Thymus (tissue), 11 donors: ENCODE measurements at regions not wholly inside any gene's neighbourhood (a gene's known extent, or its start where the extent isn't known, plus 50 kb on each side); places are given as distances from the start of the nearest gene placed in this dataset.
A peak's percentile ranks its signal among the peaks of the same experiment; 100 is the strongest.
"Not testable (repeated sequence)": the region's sequence is repeated elsewhere in the genome, so short reads cannot be mapped to it uniquely, and the experiment has no call there.

ENCODE experiments used
- DNase-seq, 9 donors: peaks; one replicate each; pipeline ENCODE4 v3.0.0-alpha.2; 2013; ENCODE audit warnings: low spot score in 9 of 9, low read depth in 6 of 9, missing footprints in 1 of 9
- H3K27ac ChIP-seq, 2 donors: one replicate each; pipeline ENCODE4 v1.5.1; 2013; ENCODE audit warnings: control low read depth in 1 of 2, low read depth in 1 of 2, low read length in 1 of 2, mild to moderate bottlenecking in 1 of 2, moderate library complexity in 1 of 2
- H3K27me3 ChIP-seq, 2 donors: one replicate each; pipeline ENCODE4 v1.5.1; 2013; ENCODE audit warnings: low read length in 1 of 2; ENCODE audit not compliant: control insufficient read depth in 2 of 2, insufficient read depth in 1 of 2
- H3K36me3 ChIP-seq, 2 donors: one replicate each; pipeline ENCODE4 v1.5.1; 2013; ENCODE audit warnings: low read length in 1 of 2, mild to moderate bottlenecking in 1 of 2, moderate library complexity in 1 of 2; ENCODE audit not compliant: control insufficient read depth in 2 of 2, insufficient read depth in 2 of 2
- H3K4me1 ChIP-seq, 2 donors: one replicate each; pipeline ENCODE4 v1.5.1; 2013; ENCODE audit warnings: low read length in 2 of 2; ENCODE audit not compliant: control insufficient read depth in 2 of 2, insufficient read depth in 2 of 2
- H3K4me3 ChIP-seq, 2 donors: one replicate each; pipeline ENCODE4 v1.5.1; 2013; ENCODE audit warnings: low read length in 2 of 2, control low read depth in 1 of 2, mild to moderate bottlenecking in 1 of 2
- H3K9me3 ChIP-seq, 2 donors: one replicate each; pipeline ENCODE4 v1.5.1; 2013; ENCODE audit warnings: low read length in 1 of 2, mild to moderate bottlenecking in 1 of 2; ENCODE audit not compliant: control insufficient read depth in 2 of 2, insufficient read depth in 1 of 2
- WGBS: extraction: QIAGEN DNeasy Blood & Tissue Kit; methylation state at CpG from one replicate; pipeline ENCODE4 v1.1.7; 2013; 5-methylcytosine and 5-hydroxymethylcytosine counted together
- donor health status: healthy.

DNA sequence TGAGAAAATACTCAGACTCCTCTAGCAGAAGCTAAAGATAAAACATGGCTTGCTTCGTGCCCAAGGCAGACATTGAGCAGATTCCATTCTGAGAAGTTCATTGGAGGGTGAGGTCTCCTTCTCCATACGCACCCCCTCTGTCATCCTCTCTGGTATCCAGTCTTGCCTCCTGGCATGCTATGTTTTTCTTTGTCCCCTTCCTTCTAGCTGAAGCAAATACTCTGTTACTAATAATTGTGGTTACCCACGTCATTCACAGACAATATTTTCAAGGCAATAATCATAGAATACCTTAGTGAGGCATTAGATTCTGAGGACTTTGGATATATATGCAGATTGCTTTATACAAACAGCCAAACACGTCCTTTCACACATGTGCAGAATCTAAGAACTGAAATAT lies 66.2 kb upstream of the KLF7 start:
- Histone ChIP-seq H3K9me3 (peaks cover 0 to 2% of the 10 kb centered on the region in 2 donors), H3K27ac (no peak overlapping the region), H3K4me3 (no peak overlapping the region), H3K27me3 (no peaks in the 10 kb centered on the region), H3K36me3 (no peaks in the 10 kb centered on the region), H3K4me1 (peaks cover 37 to 47% of the 10 kb centered on the region in 2 donors)
- WGBS: 95% methylated on average over 4 of the region's 4 CpGs
- DNase-seq: no peak

DNA sequence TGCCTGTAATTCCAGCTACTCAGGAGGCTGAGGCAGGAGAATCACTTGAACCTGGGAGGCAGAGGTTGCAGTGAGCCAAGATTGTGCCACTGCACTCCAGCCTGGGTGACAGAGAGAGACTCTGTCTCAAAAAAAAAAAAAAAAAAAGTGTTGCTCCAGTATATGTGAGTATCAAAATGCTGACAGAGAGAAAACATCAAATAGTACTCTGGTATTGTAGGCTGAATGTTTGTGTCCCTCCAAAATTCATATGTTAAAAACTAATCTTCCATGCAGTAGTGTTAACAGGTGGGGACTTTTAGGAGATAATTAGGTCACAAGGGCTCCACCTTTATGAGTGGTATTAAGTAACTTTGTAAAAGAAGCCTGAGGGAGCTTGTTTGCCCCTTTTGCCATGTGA lies 67.4 kb upstream of the KLF7 start:
- H3K9me3 ChIP-seq, H3K4me3 ChIP-seq, H3K27ac ChIP-seq, H3K36me3 ChIP-seq, DNase-seq, H3K27me3 ChIP-seq: not testable (repeated sequence)
- peaks cover 32 to 40% of the 10 kb centered on the region in 2 donors for H3K4me1 ChIP-seq

DNA sequence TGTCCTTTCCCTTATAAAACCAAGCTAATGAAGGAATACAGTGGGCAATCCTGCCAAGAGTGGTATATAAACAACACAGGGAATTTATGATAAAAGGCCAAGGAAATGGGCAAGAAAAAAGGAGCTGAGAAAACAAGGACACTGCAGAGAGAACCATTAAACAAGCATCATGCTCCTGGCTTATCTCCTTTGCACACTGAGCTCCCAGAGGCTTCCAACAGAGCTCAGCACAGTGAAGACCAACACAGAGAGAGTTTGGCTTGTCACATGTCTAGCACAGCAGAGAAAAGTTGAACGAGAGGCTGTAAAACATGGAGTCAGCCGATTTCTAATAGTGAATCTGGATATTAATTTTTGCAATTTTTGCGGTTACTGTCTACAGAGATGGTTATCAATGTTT lies 68.0 kb upstream of the KLF7 start:
- Histone ChIP-seq H3K4me1 (peaks cover 37% of the 10 kb centered on the region in 2 donors), H3K4me3 (no peak overlapping the region), H3K9me3 (no peaks in the 10 kb centered on the region), H3K27ac (no peak overlapping the region), H3K36me3 (no peaks in the 10 kb centered on the region), H3K27me3 (no peaks in the 10 kb centered on the region)
- 68% methylated on average over 3 of the region's 3 CpGs for WGBS
- DNase-seq: no peak

DNA sequence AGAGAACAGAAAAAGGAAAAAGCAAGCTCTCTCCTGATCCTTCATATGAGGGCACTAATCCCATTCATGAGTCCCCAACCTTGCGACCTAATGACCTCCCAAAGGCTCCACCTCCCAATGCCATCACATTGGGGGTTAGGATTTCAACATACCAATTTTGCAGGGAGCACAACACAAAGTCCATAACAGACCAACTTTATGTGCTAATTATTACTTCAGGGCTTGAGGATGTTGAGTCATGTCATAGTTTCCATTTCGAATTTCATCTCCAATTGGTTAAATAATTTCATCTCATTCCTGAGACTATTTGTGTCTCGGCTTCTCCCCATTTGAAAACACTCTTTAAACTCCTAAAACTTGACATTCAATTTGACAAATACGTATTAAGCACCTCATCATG lies 69.9 kb upstream of the KLF7 start:
- Histone ChIP-seq H3K27me3 (no peaks in the 10 kb centered on the region), H3K4me3 (no peak overlapping the region), H3K27ac (peak overlapping the region in 1 of 2 donors; percentile 43), H3K36me3 (no peaks in the 10 kb centered on the region), H3K4me1 (peaks cover 50 to 52% of the 10 kb centered on the region in 2 donors), H3K9me3 (no peaks in the 10 kb centered on the region)
- 98% methylated on average over 4 of the region's 4 CpGs for WGBS
- DNase-seq: no peak

DNA sequence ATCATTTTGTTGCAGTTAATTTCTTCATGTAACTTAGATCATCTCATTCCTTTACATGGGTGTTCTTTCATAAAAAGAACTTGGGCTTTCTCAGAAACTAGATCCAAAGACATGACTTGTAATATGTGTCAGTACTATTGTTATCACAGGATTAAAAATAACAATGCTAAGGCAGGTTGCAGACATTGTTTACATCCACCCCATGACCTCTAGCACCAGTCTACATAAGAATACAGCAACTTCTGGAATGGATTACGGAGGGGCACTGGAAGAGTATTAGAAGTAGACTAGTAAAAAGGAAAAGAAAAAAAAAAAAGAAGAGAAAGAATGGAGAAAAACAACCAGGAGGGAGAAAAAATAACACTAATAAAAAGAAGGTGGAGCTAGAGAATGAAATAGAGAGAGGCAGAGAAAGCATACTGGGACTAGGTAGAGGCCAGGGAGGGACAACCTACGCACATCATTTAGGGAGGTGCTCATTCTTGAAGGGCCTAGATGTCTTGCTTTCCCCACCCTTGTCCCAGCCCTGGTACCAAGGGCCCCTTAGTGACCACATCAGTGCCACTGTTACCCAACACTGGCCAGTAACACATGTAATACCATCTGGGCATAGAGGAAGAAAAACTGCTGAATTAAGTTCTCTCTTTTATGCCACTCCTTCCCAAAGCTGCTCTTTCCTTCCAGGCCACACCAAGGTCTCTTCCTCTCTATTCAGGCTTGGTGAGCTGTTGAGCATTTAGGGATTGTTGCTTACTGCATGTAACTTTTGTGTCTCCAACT lies 70.6 kb upstream of the KLF7 start:
- H3K27ac ChIP-seq: no peak overlapping the region
- no peak for DNase-seq

DNA sequence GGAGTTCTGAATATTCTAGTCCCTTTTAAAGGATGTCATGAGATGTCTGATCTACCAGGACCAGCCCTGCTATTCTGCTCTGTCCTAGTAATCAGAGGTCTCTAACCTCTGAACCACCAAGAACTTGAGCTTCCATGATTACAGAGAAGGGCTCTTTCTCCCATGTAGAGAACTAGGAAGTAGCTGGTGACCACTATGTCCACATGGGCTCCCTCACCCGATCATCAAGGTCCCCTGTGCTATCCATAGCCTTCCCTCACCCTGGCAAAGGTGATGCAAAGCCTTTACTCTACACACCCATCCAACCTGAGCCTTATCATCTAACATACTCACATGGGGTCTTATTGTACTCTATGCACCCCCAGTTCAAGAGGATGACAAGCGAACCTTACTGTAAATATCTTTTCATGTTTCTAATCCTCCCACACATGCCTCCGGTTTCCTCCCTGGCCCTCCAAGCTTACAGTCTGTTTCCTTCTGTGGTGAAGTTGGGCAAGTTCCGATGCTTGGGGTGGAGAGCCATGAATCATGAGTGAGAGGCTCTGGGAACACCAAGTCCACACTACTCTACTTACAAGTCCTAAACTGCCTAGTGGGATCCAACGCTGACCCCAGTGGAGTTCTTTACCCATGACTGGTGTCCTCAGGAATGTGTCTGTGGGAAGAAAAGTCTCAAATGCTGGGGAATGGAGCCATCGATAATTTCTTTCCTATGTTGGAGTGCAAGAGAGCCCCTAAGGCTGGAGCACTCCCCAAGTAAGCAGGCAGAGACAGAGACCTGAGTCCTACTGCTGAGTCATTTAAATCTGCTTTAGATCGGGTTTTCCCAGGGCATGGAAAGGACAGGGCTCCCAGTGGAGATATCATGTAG lies 73.3 kb upstream of the KLF7 start:
- Histone ChIP-seq H3K4me1 (peaks cover 41 to 43% of the 10 kb centered on the region in 2 donors), H3K4me3 (no peak overlapping the region), H3K27ac (peak overlapping the region in 1 of 2 donors; percentile 56), H3K27me3 (no peaks in the 10 kb centered on the region), H3K36me3 (no peaks in the 10 kb centered on the region), H3K9me3 (no peaks in the 10 kb centered on the region)
- peak in 1 of 9 donors; percentile 53 for DNase-seq
- 25% methylated on average over 7 of the region's 7 CpGs for WGBS

More for the DNA sequence above, 70.6 kb upstream of the KLF7 start:
- 68% methylated on average over 2 of the region's 2 CpGs for WGBS
- no peaks in the 10 kb centered on the region for H3K36me3 ChIP-seq
- H3K4me3 ChIP-seq: no peak overlapping the region
- H3K27me3 ChIP-seq: no peaks in the 10 kb centered on the region
- H3K4me1 ChIP-seq: peaks cover 49 to 52% of the 10 kb centered on the region in 2 donors
- no peaks in the 10 kb centered on the region for H3K9me3 ChIP-seq

DNA sequence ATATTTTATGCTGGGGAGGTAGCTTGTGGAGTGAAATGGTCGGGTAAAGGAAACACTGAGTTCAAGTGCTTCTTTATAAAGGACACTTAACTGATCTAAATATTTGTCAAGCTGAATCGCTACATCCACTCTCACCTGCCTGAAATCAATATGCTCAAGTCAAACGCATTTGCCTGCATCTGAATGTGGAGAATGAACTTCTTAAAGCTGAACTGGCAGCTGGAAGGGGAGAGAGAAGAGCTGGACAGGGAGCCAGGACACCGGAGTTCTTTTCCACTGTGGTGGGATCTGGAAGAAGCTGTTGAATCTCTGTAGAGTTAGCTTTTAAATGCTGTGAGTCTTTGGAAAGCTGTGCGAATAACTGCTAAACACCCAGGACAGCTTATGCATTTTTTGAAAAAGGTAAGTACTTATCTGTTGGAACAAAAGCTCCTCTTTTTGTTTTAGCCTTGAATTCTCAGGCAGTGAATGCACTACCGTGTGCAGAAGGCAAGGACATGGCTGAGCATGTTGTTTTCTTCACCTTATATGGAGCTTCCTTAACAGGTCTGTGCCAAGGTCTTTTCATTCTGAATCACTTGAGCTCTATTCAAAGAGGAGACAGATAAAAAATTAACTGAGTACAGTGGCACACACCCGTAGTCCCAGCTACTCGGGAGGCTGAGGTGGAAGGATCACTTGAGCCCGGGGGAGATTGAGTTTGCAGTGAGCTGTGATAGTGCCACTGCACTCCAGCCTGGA lies 74.2 kb upstream of the KLF7 start:
- H3K36me3 ChIP-seq: no peaks in the 10 kb centered on the region
- H3K4me1 ChIP-seq: peaks cover 33 to 39% of the 10 kb centered on the region in 2 donors
- DNase-seq: peak in 1 of 9 donors; percentile 45
- no peaks in the 10 kb centered on the region for H3K27me3 ChIP-seq
- H3K4me3 ChIP-seq: no peak overlapping the region
- 72% methylated on average over 9 of the region's 9 CpGs for WGBS
- no peaks in the 10 kb centered on the region for H3K9me3 ChIP-seq
- H3K27ac ChIP-seq: peak overlapping the region in 1 of 2 donors; percentile 80

DNA sequence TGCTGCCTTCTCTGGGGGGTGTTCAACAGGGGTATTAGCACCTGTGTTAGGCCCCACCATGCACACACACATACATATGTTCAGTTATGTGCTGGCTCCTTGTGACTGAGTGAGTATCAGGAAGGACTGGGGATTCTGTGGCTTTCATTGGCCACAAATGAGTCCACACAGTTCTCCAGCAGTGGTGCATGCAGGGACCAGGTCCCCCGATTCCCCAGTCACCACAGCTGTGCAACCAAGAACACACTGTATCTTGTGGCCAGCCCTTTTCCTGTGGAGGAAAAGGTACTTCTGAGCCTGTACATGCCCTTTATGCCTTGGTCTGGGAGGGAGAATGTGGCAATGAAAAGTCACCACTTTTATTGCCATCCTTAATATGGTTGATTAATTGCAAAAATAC lies 74.9 kb upstream of the KLF7 start:
- Histone ChIP-seq H3K27me3 (no peaks in the 10 kb centered on the region), H3K27ac (peak overlapping the region in 1 of 2 donors; percentile 46), H3K9me3 (peaks cover 0 to 2% of the 10 kb centered on the region in 2 donors), H3K4me1 (peaks cover 29 to 35% of the 10 kb centered on the region in 2 donors), H3K36me3 (no peaks in the 10 kb centered on the region), H3K4me3 (no peak overlapping the region)
- WGBS: 16% methylated on average over 1 of the region's 1 CpG
- DNase-seq: no peak
